ACC112 (cell line): ENCODE measurements at regions not wholly inside any gene's neighbourhood (a gene's known extent, or its start where the extent isn't known, plus 50 kb on each side); places are given as distances from the start of the nearest gene placed in this dataset.

Experiments
- H2AFZ ChIP-seq: fragments of 200-600 bp; sonication (generic); one replicate; pipeline ENCODE4 v1.6.0; 2017; ENCODE audit warnings: antibody characterized with exemption, low read length; ENCODE audit not compliant: unreplicated experiment
- H3K27ac ChIP-seq: fragments of 200-600 bp; sonication (generic); 2 replicates; pipeline ENCODE4 v1.5.1; 2014; ENCODE audit warnings: low read depth, mild to moderate bottlenecking, antibody characterized with exemption, low read length, moderate library complexity
- H3K27me3 ChIP-seq: fragments of 200-600 bp; sonication (generic); 2 replicates; pipeline ENCODE4 v1.6.1; 2014; ENCODE audit warnings: mild to moderate bottlenecking, antibody characterized with exemption, low read length, moderate library complexity, mixed read lengths; ENCODE audit not compliant: insufficient read depth
- H3K36me3 ChIP-seq: fragments of 200-600 bp; sonication (generic); 2 replicates; pipeline ENCODE4 v1.6.1; 2016; ENCODE audit warnings: mild to moderate bottlenecking, antibody characterized with exemption, low read length, moderate library complexity, mixed read lengths; ENCODE audit not compliant: insufficient read depth
- H3K4me1 ChIP-seq: fragments of 200-600 bp; sonication (generic); one replicate; pipeline ENCODE4 v1.6.1; 2016; ENCODE audit warnings: low read length, mixed read lengths; ENCODE audit not compliant: insufficient read depth, unreplicated experiment, control insufficient read depth
- H3K4me3 ChIP-seq: fragments of 200-600 bp; sonication (generic); 2 replicates; pipeline ENCODE4 v1.5.1; 2014; ENCODE audit warnings: mild to moderate bottlenecking, low read depth, low read length
- H3K79me2 ChIP-seq: fragments of 200-600 bp; sonication (generic); one replicate; pipeline ENCODE4 v1.6.0; 2016; ENCODE audit warnings: low read length; ENCODE audit not compliant: control insufficient read depth, unreplicated experiment, insufficient read depth

- Histone ChIP-seq H3K4me1 (peaks cover 44% of the 10 kb centered on the region), H3K27ac (no peak overlapping the region), H3K79me2 (no peaks in the 10 kb centered on the region), H3K27me3 (no peaks in the 10 kb centered on the region), H3K4me3 (no peak overlapping the region), H3K36me3 (no peaks in the 10 kb centered on the region), H2AFZ (peak overlapping the region; percentile 37)
These were observed 449.9 kb upstream of the ANKRD30A start for GRCh38 chr10:36675458-36675880.

DNA sequence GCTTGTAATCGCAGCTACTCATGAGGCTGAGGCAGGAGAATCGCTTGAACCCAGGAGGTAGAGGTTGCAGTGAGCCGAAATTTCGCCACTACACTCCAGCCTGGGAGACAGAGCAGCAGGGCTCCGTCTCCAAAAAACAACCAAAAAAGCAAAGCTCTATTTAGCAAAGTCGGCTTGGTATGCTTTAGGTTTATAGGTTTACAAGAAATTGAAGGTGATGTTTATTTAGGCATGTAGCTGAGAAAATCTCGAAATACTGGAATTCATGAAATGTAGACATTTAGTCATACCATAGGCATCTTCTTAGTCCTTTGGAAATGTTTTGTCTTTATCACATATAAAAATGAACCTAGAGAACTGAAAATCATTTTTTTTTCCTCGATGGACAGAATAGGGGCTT is 453.8 kb upstream of the ANKRD30A start:
- Histone ChIP-seq H3K79me2 (no peaks in the 10 kb centered on the region), H3K36me3 (no peaks in the 10 kb centered on the region), H3K27me3 (no peaks in the 10 kb centered on the region), H2AFZ (no peak overlapping the region), H3K4me3 (no peak overlapping the region), H3K4me1 (peaks cover 36% of the 10 kb centered on the region), H3K27ac (peak overlapping the region; percentile 22; the same call in 1 of the 2 replicates)

DNA sequence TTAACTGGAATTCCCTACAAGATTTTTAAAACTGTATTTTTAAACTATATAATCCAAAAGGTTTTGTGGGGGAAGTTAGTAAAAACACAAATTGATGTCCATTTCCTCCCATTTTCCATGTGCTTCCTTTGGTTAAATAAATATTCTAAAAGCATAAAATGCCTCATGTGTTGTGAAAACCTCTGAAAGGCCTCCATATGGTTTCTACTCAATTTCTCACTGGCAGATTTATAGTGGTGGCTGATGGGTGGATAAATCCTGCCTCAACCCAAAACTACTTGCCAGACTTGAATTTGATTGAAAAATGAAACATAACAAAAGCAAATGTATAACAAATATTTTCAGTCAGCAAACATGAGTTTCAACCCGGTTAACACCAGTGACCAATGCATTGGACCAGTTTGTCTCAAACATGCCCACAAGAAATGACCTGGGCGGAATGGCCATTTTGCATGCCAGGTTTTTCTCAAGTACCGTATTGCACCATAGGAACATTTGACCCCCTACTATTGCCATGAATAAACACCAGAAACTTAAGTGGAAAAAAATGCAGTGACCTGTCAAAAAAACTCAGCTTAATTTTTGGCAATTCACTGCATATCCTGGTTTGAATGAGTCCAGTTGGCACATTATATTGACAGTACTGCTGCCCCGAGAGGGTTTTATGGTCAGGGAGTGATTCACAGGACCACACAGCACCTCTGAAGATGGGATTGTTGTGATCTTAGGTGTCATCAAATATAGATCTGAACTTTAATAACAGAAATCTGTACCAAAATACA is 454.6 kb upstream of the ANKRD30A start:
- H2AFZ ChIP-seq, result peak overlapping the region; percentile 8
- H3K4me3 ChIP-seq, result no peak overlapping the region
- H3K36me3 ChIP-seq, result no peaks in the 10 kb centered on the region
- H3K4me1 ChIP-seq, result peaks cover 28% of the 10 kb centered on the region
- H3K27ac ChIP-seq, result peak overlapping the region; percentile 22; the same call in 1 of the 2 replicates
- no peaks in the 10 kb centered on the region for H3K27me3 ChIP-seq
- H3K79me2 ChIP-seq, result no peaks in the 10 kb centered on the region

- no peak overlapping the region for H3K27ac ChIP-seq
- H3K27me3 ChIP-seq, result no peaks in the 10 kb centered on the region
- H3K36me3 ChIP-seq, result no peaks in the 10 kb centered on the region
- peaks cover 17% of the 10 kb centered on the region for H3K4me1 ChIP-seq
- H3K79me2 ChIP-seq, result no peaks in the 10 kb centered on the region
- no peak overlapping the region for H3K4me3 ChIP-seq
- no peak overlapping the region for H2AFZ ChIP-seq
These were observed 455.6 kb upstream of the ANKRD30A start for GRCh38 chr10:36669615-36670352.

DNA sequence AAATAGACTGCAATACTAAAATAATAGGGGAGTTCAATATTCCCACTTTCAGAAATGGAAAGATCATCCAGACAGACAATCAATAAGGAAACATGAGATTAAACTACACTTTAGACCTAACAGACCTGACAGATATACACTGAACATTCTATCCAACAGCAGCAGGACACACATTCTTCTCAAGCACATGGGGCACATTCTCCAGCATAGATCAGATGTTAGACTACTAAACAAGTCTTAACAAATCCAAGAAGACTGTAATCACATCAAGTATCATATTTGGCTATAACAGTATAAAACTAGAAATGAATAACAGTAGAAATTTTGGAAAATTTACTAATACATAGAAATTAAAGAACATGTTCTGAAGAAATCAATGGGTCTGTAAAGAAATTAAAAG is 458.9 kb upstream of the ANKRD30A start:
- Histone ChIP-seq H2AFZ (no peak overlapping the region), H3K79me2 (no peaks in the 10 kb centered on the region), H3K27ac (no peak overlapping the region), H3K27me3 (no peaks in the 10 kb centered on the region), H3K4me3 (no peak overlapping the region), H3K36me3 (no peaks in the 10 kb centered on the region), H3K4me1 (peaks cover 10% of the 10 kb centered on the region)

- Histone ChIP-seq H3K27me3 (no peaks in the 10 kb centered on the region), H3K4me1 (no peaks in the 10 kb centered on the region), H3K4me3 (no peak overlapping the region), H3K27ac (no peak overlapping the region), H2AFZ (no peak overlapping the region), H3K79me2 (no peaks in the 10 kb centered on the region), H3K36me3 (no peaks in the 10 kb centered on the region)
These were observed 462.8 kb upstream of the ANKRD30A start for GRCh38 chr10:36662571-36662970.

- H2AFZ ChIP-seq, result no peak overlapping the region
- H3K79me2 ChIP-seq, result no peaks in the 10 kb centered on the region
- H3K4me1 ChIP-seq, result no peaks in the 10 kb centered on the region
- H3K27me3 ChIP-seq, result no peaks in the 10 kb centered on the region
- no peaks in the 10 kb centered on the region for H3K36me3 ChIP-seq
- no peak overlapping the region for H3K27ac ChIP-seq
- H3K4me3 ChIP-seq, result no peak overlapping the region
These were observed 475.1 kb upstream of the ANKRD30A start for GRCh38 chr10:36650274-36650673.

DNA sequence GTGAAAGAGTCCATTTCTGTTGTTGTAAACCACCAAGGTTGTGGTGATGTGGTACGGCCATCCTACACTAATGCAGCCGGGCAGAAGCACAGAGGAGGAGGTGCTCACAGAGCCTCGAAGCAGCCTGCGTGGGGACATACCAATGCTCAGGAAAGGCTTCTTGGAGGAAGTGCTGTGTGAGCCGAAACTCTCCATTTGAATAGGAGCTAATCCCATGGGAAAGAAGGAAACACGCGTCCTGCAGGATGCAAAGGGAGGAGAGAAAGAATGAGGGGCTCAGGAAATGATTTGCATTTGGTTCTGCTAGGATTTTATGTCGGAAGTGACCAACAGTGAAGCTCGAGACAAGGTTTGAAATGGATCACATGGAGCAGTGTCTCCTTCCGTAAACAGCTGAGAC is 477.9 kb upstream of the ANKRD30A start:
- Histone ChIP-seq H3K36me3 (no peaks in the 10 kb centered on the region), H2AFZ (no peak overlapping the region), H3K79me2 (no peaks in the 10 kb centered on the region), H3K27me3 (no peaks in the 10 kb centered on the region), H3K4me3 (no peak overlapping the region), H3K27ac (no peak overlapping the region), H3K4me1 (no peaks in the 10 kb centered on the region)

- no peaks in the 10 kb centered on the region for H3K27me3 ChIP-seq
- no peaks in the 10 kb centered on the region for H3K4me1 ChIP-seq
- no peaks in the 10 kb centered on the region for H3K36me3 ChIP-seq
- no peak overlapping the region for H2AFZ ChIP-seq
- no peak overlapping the region for H3K4me3 ChIP-seq
- no peak overlapping the region for H3K27ac ChIP-seq
- no peaks in the 10 kb centered on the region for H3K79me2 ChIP-seq
These were observed 484.8 kb upstream of the ANKRD30A start for GRCh38 chr10:36640626-36641025.

DNA sequence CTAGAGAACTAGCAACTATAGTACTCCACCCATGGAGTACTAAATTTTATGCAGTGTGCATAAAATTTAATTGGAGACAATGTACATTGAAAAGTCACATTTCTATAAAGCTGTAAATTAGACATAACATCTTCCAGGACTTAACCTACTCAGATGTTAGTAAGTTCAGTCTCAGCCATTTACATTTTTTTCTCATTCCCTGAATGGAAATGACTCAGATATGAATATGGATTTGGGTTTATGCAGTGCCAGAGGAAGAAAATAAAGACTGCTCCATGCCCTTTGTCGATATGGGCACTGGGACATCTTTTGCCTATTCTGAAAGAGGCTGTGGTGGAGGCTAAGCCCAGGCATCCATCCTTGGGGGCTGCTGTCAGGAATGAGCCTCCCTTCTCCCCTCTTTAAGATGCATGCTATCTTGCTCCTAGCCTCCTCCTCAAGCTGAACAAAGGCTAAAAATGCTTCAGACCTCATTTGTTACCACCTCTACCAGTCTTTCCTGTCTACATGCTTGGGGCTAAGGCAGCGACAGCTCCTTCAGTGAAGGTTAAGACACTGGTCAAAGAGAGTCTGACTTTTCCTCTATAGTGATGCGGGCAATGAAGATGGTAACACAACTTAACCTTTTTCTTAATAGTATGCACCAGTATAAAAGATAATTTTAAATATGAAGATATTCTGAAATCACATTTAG is 486.8 kb upstream of the ANKRD30A start:
- H3K36me3 ChIP-seq, result no peaks in the 10 kb centered on the region
- H2AFZ ChIP-seq, result no peak overlapping the region
- no peak overlapping the region for H3K4me3 ChIP-seq
- peaks cover 12% of the 10 kb centered on the region for H3K4me1 ChIP-seq
- no peak overlapping the region for H3K27ac ChIP-seq
- H3K79me2 ChIP-seq, result no peaks in the 10 kb centered on the region
- H3K27me3 ChIP-seq, result no peaks in the 10 kb centered on the region
